ENCODE measurements at regions not wholly inside any gene's neighbourhood (a gene's known extent, or its start where the extent isn't known, plus 50 kb on each side); places are given as distances from the start of the nearest gene placed in this dataset.
"Not testable (repeated sequence)": the region's sequence is repeated elsewhere in the genome, so short reads cannot be mapped to it uniquely, and the experiment has no call there.

DNA sequence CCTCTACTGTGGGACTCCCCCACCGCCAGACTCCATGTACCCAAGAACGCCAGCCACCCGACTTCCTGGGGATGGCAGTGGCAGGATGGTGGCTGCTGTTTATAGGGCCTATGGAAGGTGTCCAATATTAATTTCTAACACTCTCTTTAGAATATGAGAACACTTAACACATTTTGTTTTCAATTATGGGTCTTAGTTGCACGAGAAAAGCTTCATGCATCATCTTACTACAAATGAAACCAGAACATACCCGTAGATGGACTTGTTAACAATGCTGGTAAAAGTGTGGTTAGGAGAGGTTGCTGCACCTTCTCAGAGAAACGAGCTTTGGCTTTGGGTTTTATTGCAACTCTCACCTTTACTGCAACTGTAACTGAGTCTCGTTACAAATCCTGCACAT lies 335.6 kb upstream of the ID2 start:
- no peak overlapping the region for H3K4me2 ChIP-seq (ENCODE audit: low read length, poor library complexity, severe bottlenecking)
- H3K9me3 ChIP-seq (ENCODE audit: control insufficient read depth, low read length): no peaks in the 10 kb centered on the region
- no peak overlapping the region for H3K4ac ChIP-seq (ENCODE audit: low read depth in 1 of 2, low read length in 2 of 2)
- H3K27ac ChIP-seq (ENCODE audit: low read length, poor library complexity, severe bottlenecking): no peak overlapping the region
- no peak overlapping the region for H4K8ac ChIP-seq (ENCODE audit: low read length)
- H3K36me3 ChIP-seq (ENCODE audit: control insufficient read depth in 1 of 2, insufficient read depth in 2 of 2, low read depth in 1 of 2, low read length in 2 of 2): no peaks in the 10 kb centered on the region
- no peak overlapping the region for H3K18ac ChIP-seq (ENCODE audit: low read depth in 1 of 2, low read length in 2 of 2)
- H2BK15ac ChIP-seq (ENCODE audit: low read depth, poor library complexity, severe bottlenecking): no peak overlapping the region
- H3K4me1 ChIP-seq (ENCODE audit: control insufficient read depth, insufficient read depth, low read depth, low read length): no peaks in the 10 kb centered on the region
- no peak overlapping the region for H2BK120ac ChIP-seq (ENCODE audit: low read depth, low read length)
- no peak overlapping the region for H2BK5ac ChIP-seq (ENCODE audit: low read depth, low read length, poor library complexity, severe bottlenecking)
- H4K91ac ChIP-seq (ENCODE audit: low read length): no peak overlapping the region
- no peak overlapping the region for H2BK12ac ChIP-seq (ENCODE audit: low read length in 2 of 2)
- no peaks in the 10 kb centered on the region for H3K79me1 ChIP-seq (replicated peaks; ENCODE audit: low read length, poor library complexity, severe bottlenecking)
- WGBS: 30% methylated on average over 2 of the region's 7 CpGs
- H3K4me3 ChIP-seq (ENCODE audit: insufficient read depth in 1 of 2, low read depth in 1 of 2, low read length in 2 of 2): no peak overlapping the region
- no peak overlapping the region for H3K9ac ChIP-seq (ENCODE audit: low read length)
- H3K27me3 ChIP-seq (ENCODE audit: control insufficient read depth in 1 of 2, insufficient read depth in 1 of 2, low read length in 2 of 2): no peaks in the 10 kb centered on the region
- no peak overlapping the region for H2AFZ ChIP-seq (ENCODE audit: low read depth, low read length)
- DNase-seq: no peak
- no peak overlapping the region for H3K14ac ChIP-seq (ENCODE audit: low read length in 2 of 2)
- no peak overlapping the region for H2AK5ac ChIP-seq (ENCODE audit: low read length, severe bottlenecking)
- no peak overlapping the region for H3K23ac ChIP-seq (ENCODE audit: low read length in 2 of 2)

DNA sequence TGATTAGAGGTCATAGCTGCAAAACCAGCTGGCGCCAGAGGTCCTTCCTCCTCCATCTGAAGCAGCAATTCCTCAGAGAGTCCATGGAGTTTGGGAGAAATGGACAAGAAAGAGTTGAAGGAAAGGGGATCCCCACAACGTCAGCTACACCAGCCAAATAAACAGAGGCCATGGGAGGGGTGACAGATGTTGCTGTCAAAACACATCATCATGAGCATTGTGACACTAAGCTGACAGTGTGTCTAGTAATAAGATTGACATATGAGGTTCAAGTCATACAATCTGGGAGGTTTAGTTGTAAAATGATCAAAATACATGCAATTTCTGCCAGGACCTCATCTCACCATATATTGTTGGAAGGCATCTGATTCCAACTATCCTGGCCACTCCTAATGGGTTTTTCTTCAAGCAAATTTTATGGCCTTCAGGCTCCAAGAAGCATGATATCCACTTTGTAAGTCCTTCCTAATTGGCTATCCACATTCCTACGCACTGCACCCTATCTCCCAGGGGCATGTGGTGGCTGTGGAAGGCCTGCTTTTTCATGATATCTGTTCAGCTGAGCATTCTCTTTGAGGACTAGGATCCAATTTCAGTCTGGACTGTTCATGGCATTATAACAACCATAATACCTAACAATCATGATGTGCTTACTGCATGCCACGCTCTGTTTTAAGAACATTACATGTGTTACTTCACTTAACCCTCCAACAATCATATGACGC lies 335.0 kb upstream of the ID2 start:
- Histone ChIP-seq H3K23ac (ENCODE audit: low read length in 2 of 2) (no peak overlapping the region), H3K36me3 (ENCODE audit: control insufficient read depth in 1 of 2, insufficient read depth in 2 of 2, low read depth in 1 of 2, low read length in 2 of 2) (no peaks in the 10 kb centered on the region), H2AFZ (ENCODE audit: low read depth, low read length) (no peak overlapping the region), H3K4me2 (ENCODE audit: low read length, poor library complexity, severe bottlenecking) (no peak overlapping the region), H3K9ac (ENCODE audit: low read length) (no peak overlapping the region), H3K4ac (ENCODE audit: low read depth in 1 of 2, low read length in 2 of 2) (no peak overlapping the region), H2BK12ac (ENCODE audit: low read length in 2 of 2) (no peak overlapping the region), H2BK15ac (ENCODE audit: low read depth, poor library complexity, severe bottlenecking) (no peak overlapping the region), H2AK5ac (ENCODE audit: low read length, severe bottlenecking) (no peak overlapping the region), H2BK120ac (ENCODE audit: low read depth, low read length) (no peak overlapping the region), H3K18ac (ENCODE audit: low read depth in 1 of 2, low read length in 2 of 2) (no peak overlapping the region), H3K4me3 (ENCODE audit: insufficient read depth in 1 of 2, low read depth in 1 of 2, low read length in 2 of 2) (no peak overlapping the region), H4K8ac (ENCODE audit: low read length) (no peak overlapping the region), H3K9me3 (ENCODE audit: control insufficient read depth, low read length) (no peaks in the 10 kb centered on the region), H3K4me1 (ENCODE audit: control insufficient read depth, insufficient read depth, low read depth, low read length) (no peaks in the 10 kb centered on the region), H3K27ac (ENCODE audit: low read length, poor library complexity, severe bottlenecking) (no peak overlapping the region), H3K79me1 (replicated peaks; ENCODE audit: low read length, poor library complexity, severe bottlenecking) (no peaks in the 10 kb centered on the region), H2BK5ac (ENCODE audit: low read depth, low read length, poor library complexity, severe bottlenecking) (no peak overlapping the region), H3K27me3 (ENCODE audit: control insufficient read depth in 1 of 2, insufficient read depth in 1 of 2, low read length in 2 of 2) (no peaks in the 10 kb centered on the region), H4K91ac (ENCODE audit: low read length) (no peak overlapping the region), H3K14ac (ENCODE audit: low read length in 2 of 2) (no peak overlapping the region)
- 95% methylated on average over 4 of the region's 5 CpGs for WGBS
- DNase-seq: no peak

DNA sequence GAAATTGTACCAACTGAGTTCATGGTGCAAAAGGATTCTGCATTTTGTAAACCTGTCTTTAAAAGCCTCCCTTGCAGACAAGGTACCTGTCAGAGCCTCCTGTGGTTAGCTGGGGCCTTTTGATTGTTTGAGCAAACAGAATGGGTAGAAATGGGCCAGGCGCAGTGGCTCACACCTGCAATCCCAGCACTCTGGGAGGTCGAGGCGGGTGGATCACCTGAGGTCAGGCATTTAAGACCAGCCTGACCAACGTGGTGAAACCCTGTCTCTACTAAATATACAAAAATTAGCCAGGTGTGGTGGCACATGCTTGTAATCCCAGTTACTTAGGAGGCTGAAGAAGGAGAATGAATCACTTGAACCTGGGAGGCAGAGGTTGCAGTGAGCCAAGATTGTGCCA lies 332.9 kb upstream of the ID2 start:
- H3K9me3 ChIP-seq (ENCODE audit: control insufficient read depth, low read length); H3K9ac ChIP-seq (ENCODE audit: low read length); H2BK15ac ChIP-seq (ENCODE audit: low read depth, poor library complexity, severe bottlenecking); H3K4me2 ChIP-seq (ENCODE audit: low read length, poor library complexity, severe bottlenecking); H3K36me3 ChIP-seq (ENCODE audit: control insufficient read depth in 1 of 2, insufficient read depth in 2 of 2, low read depth in 1 of 2, low read length in 2 of 2); H3K23ac ChIP-seq (ENCODE audit: low read length in 2 of 2); H2AFZ ChIP-seq (ENCODE audit: low read depth, low read length); H3K27ac ChIP-seq (ENCODE audit: low read length, poor library complexity, severe bottlenecking); H3K4ac ChIP-seq (ENCODE audit: low read depth in 1 of 2, low read length in 2 of 2); H3K14ac ChIP-seq (ENCODE audit: low read length in 2 of 2); DNase-seq; H3K27me3 ChIP-seq (ENCODE audit: control insufficient read depth in 1 of 2, insufficient read depth in 1 of 2, low read length in 2 of 2); H3K4me1 ChIP-seq (ENCODE audit: control insufficient read depth, insufficient read depth, low read depth, low read length); H2AK5ac ChIP-seq (ENCODE audit: low read length, severe bottlenecking); H3K18ac ChIP-seq (ENCODE audit: low read depth in 1 of 2, low read length in 2 of 2); H3K79me1 ChIP-seq (replicated peaks; ENCODE audit: low read length, poor library complexity, severe bottlenecking); H4K91ac ChIP-seq (ENCODE audit: low read length); H3K4me3 ChIP-seq (ENCODE audit: insufficient read depth in 1 of 2, low read depth in 1 of 2, low read length in 2 of 2); H2BK12ac ChIP-seq (ENCODE audit: low read length in 2 of 2); H2BK120ac ChIP-seq (ENCODE audit: low read depth, low read length); H4K8ac ChIP-seq (ENCODE audit: low read length); H2BK5ac ChIP-seq (ENCODE audit: low read depth, low read length, poor library complexity, severe bottlenecking): not testable (repeated sequence)
- 67% methylated on average over 3 of the region's 4 CpGs for WGBS

DNA sequence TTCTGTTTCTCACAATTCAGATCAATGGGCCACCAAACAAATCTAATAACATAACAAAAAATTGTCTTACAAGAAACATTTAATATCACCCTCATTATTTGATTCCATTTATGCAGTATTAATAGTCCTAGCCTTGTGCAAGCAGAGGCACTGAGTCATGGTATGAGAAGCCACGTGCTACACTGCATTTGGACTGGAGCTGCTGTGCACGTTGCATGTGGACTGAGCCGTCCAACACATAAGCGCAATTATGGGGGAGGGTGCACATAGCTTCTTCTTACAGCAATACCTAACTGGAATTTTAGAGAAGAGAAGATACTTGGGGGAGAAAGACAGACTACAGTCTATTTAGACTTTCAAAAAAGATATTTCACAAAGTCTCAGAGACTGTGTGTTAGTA lies 329.6 kb upstream of the ID2 start:
- Histone ChIP-seq H3K4me1 (ENCODE audit: control insufficient read depth, insufficient read depth, low read depth, low read length) (no peaks in the 10 kb centered on the region), H2BK120ac (ENCODE audit: low read depth, low read length) (no peak overlapping the region), H3K27me3 (ENCODE audit: control insufficient read depth in 1 of 2, insufficient read depth in 1 of 2, low read length in 2 of 2) (no peaks in the 10 kb centered on the region), H3K4ac (ENCODE audit: low read depth in 1 of 2, low read length in 2 of 2) (no peak overlapping the region), H2AK5ac (ENCODE audit: low read length, severe bottlenecking) (no peak overlapping the region), H3K9me3 (ENCODE audit: control insufficient read depth, low read length) (peaks cover 7% of the 10 kb centered on the region), H3K79me1 (replicated peaks; ENCODE audit: low read length, poor library complexity, severe bottlenecking) (no peaks in the 10 kb centered on the region), H3K14ac (ENCODE audit: low read length in 2 of 2) (no peak overlapping the region), H3K23ac (ENCODE audit: low read length in 2 of 2) (no peak overlapping the region), H3K4me2 (ENCODE audit: low read length, poor library complexity, severe bottlenecking) (no peak overlapping the region), H2BK12ac (ENCODE audit: low read length in 2 of 2) (no peak overlapping the region), H3K4me3 (ENCODE audit: insufficient read depth in 1 of 2, low read depth in 1 of 2, low read length in 2 of 2) (no peak overlapping the region), H2AFZ (ENCODE audit: low read depth, low read length) (no peak overlapping the region), H3K9ac (ENCODE audit: low read length) (no peak overlapping the region), H2BK15ac (ENCODE audit: low read depth, poor library complexity, severe bottlenecking) (no peak overlapping the region), H4K91ac (ENCODE audit: low read length) (no peak overlapping the region), H3K18ac (ENCODE audit: low read depth in 1 of 2, low read length in 2 of 2) (no peak overlapping the region), H2BK5ac (ENCODE audit: low read depth, low read length, poor library complexity, severe bottlenecking) (no peak overlapping the region), H3K27ac (ENCODE audit: low read length, poor library complexity, severe bottlenecking) (no peak overlapping the region), H4K8ac (ENCODE audit: low read length) (no peak overlapping the region), H3K36me3 (ENCODE audit: control insufficient read depth in 1 of 2, insufficient read depth in 2 of 2, low read depth in 1 of 2, low read length in 2 of 2) (no peaks in the 10 kb centered on the region)
- WGBS: 79% methylated on average over 4 of the region's 4 CpGs
- DNase-seq: no peak

All from mesenchymal stem cell (in vitro differentiated cells and primary cell).